Activated T-cell treated with anti-CD3 and anti-CD28 coated beads, Interleukin-2, amount 50 U/mL, for 4 hours (primary cell): ENCODE measurements at regions not wholly inside any gene's neighbourhood (a gene's known extent, or its start where the extent isn't known, plus 50 kb on each side); places are given as distances from the start of the nearest gene placed in this dataset.

Source experiments
- ATAC-seq, 2 donors: fragments of 200-7000 bp; cut with Tn5 transposase; one replicate each; pipeline ENCODE4 v1.10.0; 2021
- DNase-seq: peaks from one replicate; pipeline ENCODE4 v3.0.0-alpha.2; 2020
- H3K27me3 Mint-ChIP-seq: one replicate; pipeline ENCODE4 v1.8.0; 2021; ENCODE audit warnings: low read depth, mixed read lengths
- H3K36me3 Mint-ChIP-seq: one replicate; pipeline ENCODE4 v1.8.0; 2022; ENCODE audit warnings: mixed read lengths; ENCODE audit not compliant: insufficient read depth
- H3K4me1 Mint-ChIP-seq: one replicate; pipeline ENCODE4 v1.8.0; 2021; ENCODE audit warnings: low read depth, mixed read lengths
- H3K4me3 Mint-ChIP-seq: one replicate; pipeline ENCODE4 v1.8.0; 2021; ENCODE audit warnings: mild to moderate bottlenecking, moderate library complexity, mixed read lengths
- H3K9me3 Mint-ChIP-seq: one replicate; pipeline ENCODE4 v1.8.0; 2021; ENCODE audit warnings: mixed read lengths

DNA sequence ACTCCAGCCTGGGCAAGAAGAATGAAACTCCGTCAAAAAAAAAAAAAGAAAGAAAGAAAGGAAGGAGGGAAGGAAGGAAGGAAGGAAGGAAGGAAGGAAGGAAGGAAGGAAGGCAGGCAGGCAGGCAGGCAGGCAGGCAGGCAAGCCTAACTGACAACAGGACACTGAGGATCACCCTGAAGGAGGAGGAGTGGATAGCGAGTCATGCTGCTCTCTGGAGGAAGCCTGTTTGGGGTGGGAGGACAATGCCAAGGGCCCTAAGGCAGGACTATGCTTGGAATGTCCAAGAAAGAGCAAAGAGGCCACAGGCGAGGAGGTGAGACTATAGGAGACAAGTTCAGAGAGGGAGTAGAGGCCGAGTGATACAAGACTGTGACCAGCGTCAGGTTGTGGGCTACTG, 107.0 kb upstream of the PARD3 start:
- Mint-ChIP-seq H3K9me3 (peaks cover 11% of the 10 kb centered on the region), H3K4me3 (no peak overlapping the region), H3K4me1 (no peaks in the 10 kb centered on the region), H3K27me3 (peaks cover 4% of the 10 kb centered on the region), H3K36me3 (no peaks in the 10 kb centered on the region)
- no peak for DNase-seq
- no peak for ATAC-seq

DNA sequence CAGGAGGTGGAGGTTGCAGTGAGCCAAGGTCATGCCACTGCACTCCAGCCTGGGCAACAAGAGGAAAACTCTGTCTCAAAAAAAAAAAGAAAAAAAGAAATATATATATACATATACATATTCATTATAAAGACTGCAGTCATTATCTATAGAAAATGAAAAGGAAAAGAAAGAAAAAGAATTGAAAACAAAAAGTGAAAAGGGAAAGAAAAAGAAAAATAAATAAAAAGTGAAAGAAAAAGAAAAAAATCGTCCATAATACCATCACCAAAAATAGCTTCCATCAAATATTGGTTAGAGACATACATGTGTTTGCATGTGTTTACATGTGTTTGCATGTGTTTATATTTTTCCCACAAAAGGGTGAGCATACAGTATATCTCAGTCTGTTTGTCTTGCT, 105.5 kb upstream of the PARD3 start:
- H3K27me3 Mint-ChIP-seq: peaks cover 4% of the 10 kb centered on the region
- no peak for DNase-seq

DNA sequence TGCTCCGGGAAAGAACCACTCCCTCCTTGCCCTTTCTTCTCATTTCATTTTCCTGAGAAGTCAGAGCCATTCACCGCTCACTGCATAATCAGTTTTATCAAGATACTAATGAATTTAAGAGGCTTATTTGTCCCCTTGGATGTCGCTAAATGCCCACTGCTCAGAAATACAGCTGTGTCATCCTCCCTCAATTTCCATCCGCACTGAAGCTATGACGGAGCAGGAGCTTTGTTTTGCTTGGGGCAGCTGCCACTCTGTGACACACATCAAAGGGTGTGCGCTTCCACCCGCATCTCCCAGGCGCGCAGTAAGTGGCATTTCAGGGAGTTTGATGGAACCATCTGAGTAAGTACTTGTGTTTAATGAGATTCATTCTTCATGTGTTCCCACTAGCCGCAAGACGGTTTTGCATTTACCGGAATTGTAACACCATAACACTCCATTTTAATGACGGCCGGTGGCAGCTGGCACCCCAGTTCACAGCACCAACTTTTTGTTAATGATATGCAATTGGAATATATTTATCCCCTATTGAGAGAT, 103.8 kb upstream of the PARD3 start:
- Mint-ChIP-seq H3K4me3 (no peak overlapping the region), H3K9me3 (peaks cover under 1% of the 10 kb centered on the region), H3K36me3 (no peaks in the 10 kb centered on the region), H3K27me3 (peaks cover 4% of the 10 kb centered on the region), H3K4me1 (no peaks in the 10 kb centered on the region)
- DNase-seq (no peak), ATAC-seq (no peak)

More for the DNA sequence above, 105.5 kb upstream of the PARD3 start:
- peaks cover 11% of the 10 kb centered on the region for H3K9me3 Mint-ChIP-seq
- H3K36me3 Mint-ChIP-seq: no peaks in the 10 kb centered on the region
- H3K4me1 Mint-ChIP-seq: no peaks in the 10 kb centered on the region
- no peak overlapping the region for H3K4me3 Mint-ChIP-seq
- no peak for ATAC-seq

DNA sequence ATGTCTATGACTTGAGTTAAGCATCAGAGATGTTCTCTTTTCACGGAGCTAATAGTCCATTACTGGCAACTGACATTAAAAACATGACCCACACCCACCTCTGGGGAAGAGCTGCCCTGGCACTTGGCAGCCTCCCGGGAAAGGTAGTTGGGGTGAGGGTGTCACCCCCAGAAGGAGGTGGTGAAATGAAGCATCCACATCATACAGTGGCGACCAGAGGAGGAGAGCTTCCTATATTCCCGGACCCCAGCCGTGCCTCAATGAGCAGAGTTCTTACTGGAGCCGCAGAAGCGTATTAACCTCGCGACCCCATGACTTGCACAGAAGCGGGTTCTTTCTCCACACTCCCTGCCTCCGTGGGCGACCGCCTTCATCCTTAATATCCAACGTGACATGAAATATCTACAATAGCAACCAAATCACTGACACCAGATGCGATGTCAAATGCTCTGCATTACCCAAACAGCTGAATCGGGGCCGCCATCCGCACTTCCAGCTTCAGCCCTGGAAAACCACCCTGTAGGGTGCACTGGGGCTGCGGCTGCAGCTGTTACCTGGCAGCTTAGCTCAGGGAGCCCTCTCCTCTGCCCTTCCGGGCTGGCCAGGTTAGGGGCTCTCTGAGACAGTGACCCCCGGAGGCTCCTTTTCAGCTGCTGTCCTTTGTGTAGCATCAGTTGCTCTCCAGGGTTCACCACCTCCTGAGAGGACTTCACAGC, 103.1 kb upstream of the PARD3 start:
- Mint-ChIP-seq H3K36me3 (no peaks in the 10 kb centered on the region), H3K4me3 (no peak overlapping the region), H3K4me1 (no peaks in the 10 kb centered on the region), H3K27me3 (peaks cover 4% of the 10 kb centered on the region), H3K9me3 (no peaks in the 10 kb centered on the region)
- DNase-seq: no peak
- ATAC-seq: no peak

DNA sequence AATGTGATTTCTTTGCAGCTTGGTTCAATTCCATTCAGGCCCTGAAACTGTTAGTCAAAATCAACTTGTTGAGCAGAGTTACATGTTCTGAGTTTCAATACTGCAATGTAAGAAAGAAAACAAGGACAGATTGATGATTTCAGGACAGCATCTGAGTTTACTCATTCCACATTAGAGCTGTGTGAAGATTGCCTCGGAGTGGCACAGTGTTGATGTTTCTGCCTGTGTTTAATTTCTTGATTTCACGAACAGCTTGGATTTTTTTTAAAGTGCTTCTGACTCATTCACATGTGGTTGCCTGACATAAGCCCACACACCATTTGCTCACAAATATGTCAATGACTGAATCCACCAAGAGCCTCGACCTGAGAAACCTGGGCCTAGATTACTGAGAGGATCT, 101.2 kb upstream of the PARD3 start:
- H3K4me1 Mint-ChIP-seq: no peaks in the 10 kb centered on the region
- no peak overlapping the region for H3K4me3 Mint-ChIP-seq
- H3K9me3 Mint-ChIP-seq: no peaks in the 10 kb centered on the region
- H3K27me3 Mint-ChIP-seq: peaks cover 4% of the 10 kb centered on the region
- no peaks in the 10 kb centered on the region for H3K36me3 Mint-ChIP-seq
- DNase-seq (no peak), ATAC-seq (peak; percentile 37 to 69)

DNA sequence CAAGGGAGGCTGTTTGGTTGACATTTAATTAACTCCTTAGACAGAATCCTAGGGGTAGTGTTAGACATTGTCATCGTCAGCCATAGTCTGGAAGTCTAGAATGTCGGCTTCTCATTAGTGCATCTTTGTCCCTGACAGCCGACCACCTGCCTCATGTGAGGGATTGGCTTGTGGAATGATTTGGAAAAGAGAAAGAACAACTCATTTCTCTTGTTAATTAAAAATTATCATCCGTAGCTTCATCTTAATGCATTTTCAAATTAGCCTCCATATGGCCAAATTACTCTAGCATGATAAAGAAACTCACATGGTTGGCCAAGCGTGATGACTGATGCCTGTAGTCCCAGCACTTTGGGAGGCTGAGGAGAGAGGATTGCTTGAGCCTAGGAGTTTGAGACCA, 97.7 kb upstream of the PARD3 start:
- Mint-ChIP-seq H3K27me3 (no peaks in the 10 kb centered on the region), H3K36me3 (no peaks in the 10 kb centered on the region), H3K4me3 (no peak overlapping the region), H3K4me1 (no peaks in the 10 kb centered on the region), H3K9me3 (no peaks in the 10 kb centered on the region)
- DNase-seq: no peak
- no peak for ATAC-seq

DNA sequence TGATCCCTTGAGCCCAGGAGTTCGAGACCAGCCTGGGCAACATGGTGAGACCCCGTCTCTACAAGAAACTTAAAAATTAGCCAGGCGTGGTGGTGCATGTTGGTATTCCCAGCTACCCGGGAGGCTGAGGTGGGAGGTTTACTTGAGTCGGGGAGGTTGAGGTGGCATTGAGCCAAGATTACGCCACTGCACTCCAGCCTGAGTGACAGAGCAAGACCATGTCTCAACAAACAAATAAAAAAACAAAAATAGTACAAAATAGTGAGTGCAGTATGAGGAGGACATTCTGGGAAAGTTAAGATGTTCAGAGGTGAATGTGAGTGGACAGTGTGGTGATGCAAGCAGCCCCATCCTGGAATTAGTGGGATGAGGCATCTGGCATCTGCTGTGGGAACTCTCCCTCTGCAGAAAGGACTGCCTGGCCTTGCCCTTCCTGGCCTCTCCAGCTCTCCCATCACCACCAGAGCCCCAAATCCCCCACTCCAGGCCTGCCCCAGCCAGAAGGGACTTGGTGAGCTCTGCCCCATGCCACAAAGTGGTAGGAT, 96.6 kb upstream of the PARD3 start:
- no peak for DNase-seq
- Mint-ChIP-seq H3K9me3 (no peaks in the 10 kb centered on the region), H3K27me3 (no peaks in the 10 kb centered on the region), H3K4me3 (no peak overlapping the region), H3K4me1 (no peaks in the 10 kb centered on the region), H3K36me3 (no peaks in the 10 kb centered on the region)
- ATAC-seq: no peak

DNA sequence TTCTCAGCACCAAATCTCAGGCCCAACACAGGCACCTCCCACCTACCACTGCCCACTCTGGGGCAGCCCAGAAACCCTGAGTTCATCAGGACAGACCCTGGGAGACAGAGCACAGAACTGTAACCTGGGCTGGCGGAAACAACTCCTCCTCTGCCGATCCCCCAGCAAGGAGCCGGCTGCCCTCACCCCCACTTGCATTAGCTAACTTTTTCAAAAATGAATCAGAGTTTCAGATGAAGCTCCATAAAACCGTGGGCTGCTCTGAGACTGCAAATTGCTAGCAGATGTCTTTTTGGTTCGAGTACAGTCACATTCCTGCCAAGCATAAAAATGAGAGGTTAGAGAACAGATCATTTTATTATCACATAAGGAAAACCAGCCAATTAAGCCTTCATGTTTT, 93.4 kb upstream of the PARD3 start:
- ATAC-seq (no peak), DNase-seq (no peak)
- no peaks in the 10 kb centered on the region for H3K9me3 Mint-ChIP-seq
- H3K36me3 Mint-ChIP-seq: no peaks in the 10 kb centered on the region
- H3K27me3 Mint-ChIP-seq: no peaks in the 10 kb centered on the region
- no peak overlapping the region for H3K4me3 Mint-ChIP-seq
- no peaks in the 10 kb centered on the region for H3K4me1 Mint-ChIP-seq

DNA sequence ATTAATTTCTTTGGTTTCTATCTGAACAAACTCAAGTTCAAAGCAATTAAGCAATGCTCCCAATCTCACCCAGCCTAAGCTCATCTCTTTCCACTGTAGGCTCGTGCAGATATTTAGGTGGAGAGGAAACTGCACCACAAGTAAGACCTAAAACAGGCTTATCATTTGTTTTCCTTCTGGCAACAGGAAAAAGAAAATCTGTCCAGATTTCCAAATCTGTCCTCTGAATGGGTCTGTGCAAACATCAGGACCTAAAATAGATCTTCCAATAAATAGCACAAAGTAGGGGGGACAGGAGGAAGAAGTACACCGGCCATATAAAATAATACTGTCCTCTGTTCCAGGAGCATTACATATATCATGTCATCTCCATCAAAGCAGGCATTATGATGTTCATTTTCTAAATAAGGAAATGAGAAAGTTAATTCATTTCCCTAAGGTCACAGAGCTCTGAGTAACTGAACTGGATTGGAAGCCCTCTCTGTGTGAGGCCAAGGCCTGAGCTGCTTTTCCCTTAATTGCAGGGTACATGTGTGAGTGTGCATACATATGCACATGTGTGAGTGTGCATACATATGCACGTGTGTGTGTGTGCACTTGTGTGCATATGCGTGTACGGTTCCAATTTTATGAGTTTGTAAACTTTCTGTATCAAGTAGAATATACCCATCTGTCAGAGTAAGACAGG, 92.8 kb upstream of the PARD3 start:
- no peak for DNase-seq
- no peak for ATAC-seq
- H3K4me3 Mint-ChIP-seq: no peak overlapping the region
- no peaks in the 10 kb centered on the region for H3K9me3 Mint-ChIP-seq
- H3K27me3 Mint-ChIP-seq: no peaks in the 10 kb centered on the region
- no peaks in the 10 kb centered on the region for H3K36me3 Mint-ChIP-seq
- no peaks in the 10 kb centered on the region for H3K4me1 Mint-ChIP-seq

DNA sequence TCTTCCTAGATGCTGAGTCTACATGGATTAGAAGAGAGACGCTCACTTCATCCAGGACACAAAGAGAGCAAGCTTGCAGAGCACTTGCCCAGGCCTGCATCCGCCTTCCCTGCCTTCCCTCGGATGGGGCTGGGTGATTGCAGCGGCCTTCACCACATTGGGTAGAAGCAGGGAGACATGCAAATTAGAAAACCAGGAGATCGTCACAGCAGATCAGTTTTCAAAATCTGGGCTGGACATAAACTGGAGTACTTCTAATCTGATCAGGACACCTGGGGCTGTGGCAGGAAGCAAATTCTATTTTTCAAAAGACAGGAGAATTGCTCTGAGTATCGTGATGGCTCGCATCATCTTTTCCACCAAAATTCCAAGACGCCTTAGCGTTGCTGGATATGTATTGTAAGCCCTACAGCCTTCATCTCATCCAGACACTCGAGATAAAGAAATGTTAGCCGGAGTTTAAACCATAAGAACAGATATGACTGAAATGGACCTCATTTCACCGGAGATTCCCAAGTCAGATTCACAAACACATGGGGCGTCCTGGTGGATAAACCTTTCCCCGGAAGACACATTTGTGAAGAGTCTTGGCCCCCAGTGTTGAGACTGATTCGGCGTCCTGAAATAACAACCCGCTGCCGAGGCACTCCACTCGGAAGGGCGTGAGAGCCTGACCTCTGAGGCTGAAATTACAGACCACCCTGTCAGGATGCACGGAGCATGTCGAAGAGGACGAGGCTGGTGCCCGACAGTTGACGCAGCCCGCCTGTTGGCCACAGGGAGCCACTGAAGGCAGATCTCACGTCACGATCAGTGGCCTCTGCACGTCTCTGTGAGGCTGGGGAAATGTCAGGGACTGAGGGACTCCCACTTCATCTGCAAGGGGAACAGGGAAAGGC, 91.2 kb upstream of the PARD3 start:
- Mint-ChIP-seq H3K4me1 (no peaks in the 10 kb centered on the region), H3K36me3 (no peaks in the 10 kb centered on the region), H3K9me3 (no peaks in the 10 kb centered on the region), H3K27me3 (no peaks in the 10 kb centered on the region), H3K4me3 (no peak overlapping the region)
- no peak for DNase-seq
- no peak for ATAC-seq

DNA sequence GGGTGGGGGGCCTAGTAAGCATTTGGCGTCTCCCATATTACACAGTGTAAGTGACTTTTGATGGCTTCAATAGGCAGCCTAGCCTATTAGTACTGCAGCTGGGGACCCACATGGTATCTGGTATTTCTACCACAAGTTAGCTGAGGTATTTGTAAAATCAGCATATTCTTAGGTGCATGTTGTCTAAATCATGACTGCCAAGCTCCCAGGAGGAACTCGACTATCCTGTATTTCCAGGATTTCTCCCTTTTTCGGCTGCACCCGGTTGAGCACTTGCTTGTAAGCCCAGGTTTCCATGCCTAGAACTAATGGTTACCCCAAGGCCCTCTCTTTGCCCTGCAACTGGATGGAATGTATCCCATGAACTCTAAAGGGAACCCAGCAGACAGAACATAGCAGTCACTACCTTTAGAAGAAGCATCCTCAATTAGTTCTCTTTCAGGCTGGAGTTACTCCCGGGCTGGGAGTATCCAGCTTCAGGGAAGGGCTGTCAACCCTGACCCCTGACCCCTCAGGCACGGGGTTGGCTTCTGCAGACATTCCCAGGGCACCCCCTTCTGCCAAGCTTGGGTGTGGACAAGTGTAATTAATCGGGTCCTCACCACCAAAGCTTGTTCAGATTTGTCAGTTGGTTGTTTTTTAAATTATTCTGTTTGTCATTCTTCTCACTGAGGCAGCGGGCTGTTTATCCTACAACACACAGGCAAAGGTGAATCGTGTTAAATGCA, 90.3 kb upstream of the PARD3 start:
- H3K36me3 Mint-ChIP-seq: no peaks in the 10 kb centered on the region

DNA sequence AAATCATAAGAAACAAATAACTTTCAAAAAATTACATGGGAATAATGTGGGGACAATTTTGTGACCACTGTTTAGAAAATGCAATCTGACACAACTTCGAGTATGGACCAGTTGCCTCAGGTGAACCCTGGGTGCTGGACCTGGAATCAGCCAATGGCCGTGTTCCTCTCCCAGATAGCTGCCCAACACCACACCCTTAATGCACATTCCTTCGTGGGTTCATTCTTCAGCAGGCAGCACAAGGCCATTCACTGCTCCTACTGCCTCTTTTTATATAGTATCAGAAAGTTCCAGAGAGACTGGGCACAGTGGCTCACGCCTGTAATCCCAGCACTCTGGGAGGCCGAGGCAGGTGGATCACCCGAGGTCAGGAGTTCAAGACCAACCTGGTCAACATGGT, 89.1 kb upstream of the PARD3 start:
- no peaks in the 10 kb centered on the region for H3K9me3 Mint-ChIP-seq
- no peak overlapping the region for H3K4me3 Mint-ChIP-seq
- ATAC-seq (no peak), DNase-seq (no peak)
- no peaks in the 10 kb centered on the region for H3K4me1 Mint-ChIP-seq
- peaks cover 3% of the 10 kb centered on the region for H3K27me3 Mint-ChIP-seq
- no peaks in the 10 kb centered on the region for H3K36me3 Mint-ChIP-seq

More for the DNA sequence above, 90.3 kb upstream of the PARD3 start:
- DNase-seq (no peak), ATAC-seq (no peak)
- no peak overlapping the region for H3K4me3 Mint-ChIP-seq
- H3K4me1 Mint-ChIP-seq: no peaks in the 10 kb centered on the region
- no peaks in the 10 kb centered on the region for H3K27me3 Mint-ChIP-seq
- no peaks in the 10 kb centered on the region for H3K9me3 Mint-ChIP-seq

DNA sequence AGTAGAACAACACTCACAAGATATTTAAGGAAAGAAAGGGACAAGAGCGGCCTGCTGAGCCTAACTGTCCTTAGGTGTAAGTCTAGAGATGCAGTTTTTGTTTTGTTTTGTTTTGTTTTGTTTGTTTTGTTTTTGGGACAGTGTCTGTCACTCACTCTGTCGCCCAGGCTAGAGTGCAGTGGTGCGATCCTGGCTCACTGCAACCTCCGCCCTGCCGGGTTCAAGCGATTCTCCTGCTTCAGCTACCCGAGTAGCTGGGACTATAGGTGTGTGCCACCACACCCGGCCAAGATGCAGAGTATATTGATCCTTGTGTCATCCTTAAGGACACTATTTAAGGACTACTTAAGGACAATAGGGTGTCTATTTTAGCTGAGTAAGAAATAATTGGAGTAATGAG, 84.1 kb upstream of the PARD3 start:
- no peak overlapping the region for H3K4me3 Mint-ChIP-seq
- no peaks in the 10 kb centered on the region for H3K4me1 Mint-ChIP-seq
- no peaks in the 10 kb centered on the region for H3K9me3 Mint-ChIP-seq
- peaks cover 12% of the 10 kb centered on the region for H3K27me3 Mint-ChIP-seq
- ATAC-seq: no peak
- DNase-seq: no peak
- H3K36me3 Mint-ChIP-seq: no peaks in the 10 kb centered on the region

DNA sequence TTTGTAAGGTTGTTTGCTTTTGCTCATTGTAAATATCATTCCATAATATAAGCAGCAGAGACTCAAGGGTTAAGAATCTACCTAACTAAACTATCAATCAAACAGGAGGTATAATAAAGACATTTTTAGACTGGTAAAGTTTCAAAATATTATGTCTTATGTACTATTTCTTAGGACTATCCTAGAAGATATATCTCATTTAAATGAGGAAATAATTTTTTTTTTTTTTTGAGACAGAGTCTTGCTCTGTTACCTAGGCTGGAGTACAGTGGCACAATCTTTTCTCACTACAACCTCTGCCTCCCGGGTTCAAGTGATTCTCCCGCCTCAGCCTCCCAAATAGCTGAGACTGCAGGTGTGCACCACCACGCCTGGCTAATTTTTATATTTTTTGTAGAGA, 80.9 kb upstream of the PARD3 start:
- Mint-ChIP-seq H3K4me1 (no peaks in the 10 kb centered on the region), H3K9me3 (no peaks in the 10 kb centered on the region), H3K36me3 (no peaks in the 10 kb centered on the region), H3K27me3 (peaks cover 17% of the 10 kb centered on the region), H3K4me3 (no peak overlapping the region)
- DNase-seq: no peak
- no peak for ATAC-seq
